ENCODE measurements at regions not wholly inside any gene's neighbourhood (a gene's known extent, or its start where the extent isn't known, plus 50 kb on each side); places are given as distances from the start of the nearest gene placed in this dataset.

DNA sequence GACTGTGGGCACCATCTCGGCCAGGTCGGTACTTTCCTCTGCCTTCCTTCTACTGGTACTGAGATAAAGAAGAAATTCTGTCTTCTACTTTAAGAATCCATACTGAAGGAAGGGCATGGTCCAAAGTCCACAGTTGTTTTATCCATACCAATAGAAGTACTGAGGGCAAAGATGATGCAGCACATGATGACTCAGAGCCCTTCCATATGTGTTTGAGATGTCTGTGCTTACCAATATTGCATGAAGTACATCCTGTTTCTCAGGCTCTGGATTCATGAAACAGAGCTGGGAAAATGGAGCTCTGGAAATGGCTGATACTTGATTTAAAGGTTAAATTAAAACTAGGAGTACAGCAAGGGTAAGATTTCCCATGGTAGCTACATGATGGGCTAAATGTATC, 799.9 kb downstream of the NLGN4Y start:
- TF ChIP-seq POLR2AphosphoS5 (IDR thresholded peaks at IDR 0.05) (no peak), EP300 (IDR thresholded peaks at IDR 0.05) (no peak), POLR2A (IDR thresholded peaks at IDR 0.05) (no peak)
- TF ChIP-seq, protein P1, sequence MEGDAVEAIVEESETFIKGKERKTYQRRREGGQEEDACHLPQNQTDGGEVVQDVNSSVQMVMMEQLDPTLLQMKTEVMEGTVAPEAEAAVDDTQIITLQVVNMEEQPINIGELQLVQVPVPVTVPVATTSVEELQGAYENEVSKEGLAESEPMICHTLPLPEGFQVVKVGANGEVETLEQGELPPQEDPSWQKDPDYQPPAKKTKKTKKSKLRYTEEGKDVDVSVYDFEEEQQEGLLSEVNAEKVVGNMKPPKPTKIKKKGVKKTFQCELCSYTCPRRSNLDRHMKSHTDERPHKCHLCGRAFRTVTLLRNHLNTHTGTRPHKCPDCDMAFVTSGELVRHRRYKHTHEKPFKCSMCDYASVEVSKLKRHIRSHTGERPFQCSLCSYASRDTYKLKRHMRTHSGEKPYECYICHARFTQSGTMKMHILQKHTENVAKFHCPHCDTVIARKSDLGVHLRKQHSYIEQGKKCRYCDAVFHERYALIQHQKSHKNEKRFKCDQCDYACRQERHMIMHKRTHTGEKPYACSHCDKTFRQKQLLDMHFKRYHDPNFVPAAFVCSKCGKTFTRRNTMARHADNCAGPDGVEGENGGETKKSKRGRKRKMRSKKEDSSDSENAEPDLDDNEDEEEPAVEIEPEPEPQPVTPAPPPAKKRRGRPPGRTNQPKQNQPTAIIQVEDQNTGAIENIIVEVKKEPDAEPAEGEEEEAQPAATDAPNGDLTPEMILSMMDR (IDR thresholded peaks at IDR 0.05), result no peak
- no CpG with 5 or more reads among the region's 2 CpGs for WGBS, 2 donors (ENCODE audit: low coverage in 1 of 2)
- no peak for ATAC-seq
- no peaks in the 10 kb centered on the region for H3K4me1 ChIP-seq
- no peaks in the 10 kb centered on the region for H3K36me3 ChIP-seq
- H3K27me3 ChIP-seq, result no peaks in the 10 kb centered on the region
- no peak overlapping the region for H3K4me3 ChIP-seq
- H3K9me3 ChIP-seq, result no peaks in the 10 kb centered on the region
- H3K27ac ChIP-seq, result no peak overlapping the region

DNA sequence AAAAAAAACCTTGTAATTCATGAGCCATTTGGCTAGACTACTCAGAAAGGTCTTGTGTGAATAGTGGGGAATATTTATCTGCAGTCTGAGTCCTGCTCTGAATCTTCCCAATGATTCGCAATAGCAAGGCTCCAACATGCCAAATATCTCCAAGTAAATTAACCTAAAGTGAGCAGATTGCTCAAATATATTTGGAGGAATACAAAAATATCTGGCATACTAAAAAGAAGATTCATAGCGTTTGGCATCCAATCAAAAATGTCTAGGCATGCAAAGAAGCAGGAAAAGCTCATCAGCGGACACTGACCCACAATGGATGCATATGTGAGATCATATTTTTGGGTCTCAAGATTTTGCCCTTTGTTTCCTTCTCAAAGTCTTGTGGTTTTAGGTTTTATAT, 800.9 kb downstream of the NLGN4Y start:
- Histone ChIP-seq H3K9me3 (no peaks in the 10 kb centered on the region), H3K36me3 (no peaks in the 10 kb centered on the region), H3K4me3 (no peak overlapping the region), H3K27ac (no peak overlapping the region), H3K4me1 (no peaks in the 10 kb centered on the region), H3K27me3 (no peaks in the 10 kb centered on the region)
- 53% methylated on average over 2 of the region's 3 CpGs; no CpG with 5 or more reads in 1 of the 2 donors for WGBS, 2 donors (ENCODE audit: low coverage in 1 of 2)
- no peak for ATAC-seq
- no peak for TF ChIP-seq POLR2A (IDR thresholded peaks at IDR 0.05)
- TF ChIP-seq, protein P1 (IDR thresholded peaks at IDR 0.05), result no peak
- TF ChIP-seq POLR2AphosphoS5 (IDR thresholded peaks at IDR 0.05), result no peak
- TF ChIP-seq EP300 (IDR thresholded peaks at IDR 0.05), result no peak

DNA sequence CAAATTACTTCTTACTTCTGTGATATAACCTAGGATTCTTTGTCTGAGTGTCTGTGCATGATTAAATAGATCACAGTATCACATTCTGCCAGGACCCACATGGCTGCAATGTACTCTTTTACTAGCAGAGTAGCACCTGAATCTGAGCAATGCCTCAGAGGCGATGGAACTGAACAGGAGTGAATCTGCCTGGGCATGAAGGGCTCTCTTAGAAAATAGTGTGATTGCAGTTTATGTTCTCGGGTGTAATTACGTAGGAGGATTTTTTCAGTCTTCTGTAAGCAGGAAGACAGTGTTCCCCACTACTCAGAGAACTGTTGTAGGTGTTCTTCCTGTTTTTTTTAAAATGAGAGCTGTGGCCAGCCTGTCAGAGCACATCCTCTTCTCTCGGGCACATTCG, 802.3 kb downstream of the NLGN4Y start:
- H3K4me1 ChIP-seq, result no peaks in the 10 kb centered on the region
- H3K9me3 ChIP-seq, result no peaks in the 10 kb centered on the region
- TF ChIP-seq POLR2AphosphoS5 (IDR thresholded peaks at IDR 0.05) (no peak), POLR2A (IDR thresholded peaks at IDR 0.05) (no peak), EP300 (IDR thresholded peaks at IDR 0.05) (no peak)
- TF ChIP-seq, protein P1 (IDR thresholded peaks at IDR 0.05), result no peak
- H3K27ac ChIP-seq, result no peak overlapping the region
- WGBS, 2 donors (ENCODE audit: low coverage in 1 of 2), result 20% methylated on average over 1 of the region's 5 CpGs; no CpG with 5 or more reads in 1 of the 2 donors
- H3K36me3 ChIP-seq, result no peaks in the 10 kb centered on the region
- ATAC-seq, result no peak
- H3K27me3 ChIP-seq, result no peaks in the 10 kb centered on the region
- H3K4me3 ChIP-seq, result no peak overlapping the region

DNA sequence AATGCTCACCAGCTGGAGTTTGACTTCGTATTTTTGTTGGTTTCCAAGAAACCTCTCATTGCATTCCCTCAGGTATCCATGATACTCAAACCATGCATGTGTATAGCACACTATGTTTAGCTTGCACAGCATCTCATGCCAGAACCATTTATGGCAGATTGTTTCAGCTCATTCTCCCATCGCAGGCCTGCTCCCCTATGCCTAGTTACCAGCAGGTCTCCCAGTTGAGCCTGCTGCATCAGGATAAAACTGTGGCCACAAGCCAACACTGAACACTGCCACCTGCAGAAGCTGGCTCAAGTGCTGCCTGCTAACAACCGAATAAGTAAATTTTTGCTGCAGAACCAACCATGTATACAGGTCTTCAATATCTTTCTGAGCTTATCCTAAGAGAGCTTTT, 804.5 kb downstream of the NLGN4Y start:
- 57% methylated on average over 1 of the region's 3 CpGs; no CpG with 5 or more reads in 1 of the 2 donors for WGBS, 2 donors (ENCODE audit: low coverage in 1 of 2)
- TF ChIP-seq EP300 (IDR thresholded peaks at IDR 0.05) (no peak), POLR2A (IDR thresholded peaks at IDR 0.05) (no peak), POLR2AphosphoS5 (IDR thresholded peaks at IDR 0.05) (no peak)
- TF ChIP-seq, protein P1 (IDR thresholded peaks at IDR 0.05), result no peak
- no peak for ATAC-seq
- no peaks in the 10 kb centered on the region for H3K9me3 ChIP-seq
- no peaks in the 10 kb centered on the region for H3K36me3 ChIP-seq
- H3K27ac ChIP-seq, result no peak overlapping the region
- no peak overlapping the region for H3K4me3 ChIP-seq
- no peaks in the 10 kb centered on the region for H3K4me1 ChIP-seq
- no peaks in the 10 kb centered on the region for H3K27me3 ChIP-seq

DNA sequence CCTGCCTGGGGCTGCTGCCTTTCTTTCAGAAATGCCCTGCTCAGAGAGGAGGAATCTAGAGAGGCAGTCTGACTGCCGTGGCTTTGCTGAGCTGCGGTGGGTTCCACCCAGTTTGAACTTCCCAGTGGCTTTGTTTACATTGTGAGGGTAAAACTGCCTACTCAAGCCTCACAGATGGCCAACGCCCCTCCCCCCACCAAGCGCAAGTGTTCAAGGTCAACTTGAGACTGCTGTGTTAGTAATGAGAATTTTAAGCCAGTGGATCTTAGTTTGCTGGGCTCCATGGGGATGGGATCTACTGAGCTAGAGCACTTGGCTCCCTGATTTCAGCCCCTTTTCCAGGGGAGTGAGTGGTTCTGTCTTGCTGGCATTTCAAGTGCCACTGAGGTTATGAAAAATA, 819.2 kb downstream of the NLGN4Y start:
- ATAC-seq, result no peak
- no peak overlapping the region for H3K4me3 ChIP-seq
- H3K4me1 ChIP-seq, result no peaks in the 10 kb centered on the region
- H3K27ac ChIP-seq, result no peak overlapping the region
- no peaks in the 10 kb centered on the region for H3K36me3 ChIP-seq
- H3K27me3 ChIP-seq, result no peaks in the 10 kb centered on the region
- no CpG with 5 or more reads among the region's 4 CpGs for WGBS, 2 donors (ENCODE audit: low coverage in 1 of 2)
- TF ChIP-seq POLR2A (IDR thresholded peaks at IDR 0.05) (no peak), POLR2AphosphoS5 (IDR thresholded peaks at IDR 0.05) (no peak)
- TF ChIP-seq, protein P1 (IDR thresholded peaks at IDR 0.05), result no peak
- H3K9me3 ChIP-seq, result no peaks in the 10 kb centered on the region

Data from gastroesophageal sphincter (tissue), 4 donors.